WTC11 (cell line): ENCODE measurements at regions not wholly inside any gene's neighbourhood (a gene's known extent, or its start where the extent isn't known, plus 50 kb on each side); places are given as distances from the start of the nearest gene placed in this dataset.

Experiments
- ATAC-seq: fragments of 200-7000 bp; cut with Tn5 transposase; 2 replicates; pipeline ENCODE4 v1.10.0; 2021; ENCODE audit warnings: mild to moderate bottlenecking, moderate library complexity
- CTCF ChIA-PET: fragments of 300-600 bp; sonication (Branson Sonifier 250); formaldehyde crosslinking; loops from one replicate; lab custom pipeline; 2021; ENCODE audit warnings: antibody characterized with exemption; lab: Charles Lee
- POLR2A ChIA-PET: fragments of 350-600 bp; sonication (Branson Sonifier 250); formaldehyde crosslinking; loops from one replicate; lab custom pipeline; 2021; ENCODE audit warnings: antibody characterized with exemption; lab: Charles Lee
- DNase-seq: peaks from one replicate; pipeline ENCODE4 v3.0.0; 2021; ENCODE audit warnings: low spot score
- H3K27ac Mint-ChIP-seq: 2 replicates; pipeline ENCODE4 v1.8.0; 2021; ENCODE audit warnings: mixed read lengths
- H3K27me3 Mint-ChIP-seq: 2 replicates; pipeline ENCODE4 v1.8.0; 2021; ENCODE audit warnings: low read depth, mild to moderate bottlenecking, moderate library complexity, mixed read lengths
- H3K36me3 Mint-ChIP-seq: 2 replicates; pipeline ENCODE4 v1.8.0; 2021; ENCODE audit warnings: mixed read lengths
- H3K4me1 Mint-ChIP-seq: 2 replicates; pipeline ENCODE4 v1.8.0; 2022; ENCODE audit warnings: mixed read lengths
- H3K4me3 Mint-ChIP-seq: 2 replicates; pipeline ENCODE4 v1.8.0; 2021; ENCODE audit warnings: mild to moderate bottlenecking, moderate library complexity, mixed read lengths
- H3K9me3 Mint-ChIP-seq: 2 replicates; pipeline ENCODE4 v1.8.0; 2021; ENCODE audit warnings: mixed read lengths
- CBFB ChIP-seq: sonication (generic); formaldehyde crosslinking; IDR thresholded peaks from 2 replicates; pipeline ENCODE4 v1.8.1; 2022; ENCODE audit warnings: mild to moderate bottlenecking, low read depth, missing genetic modification reagents
- ESRRA ChIP-seq: sonication (generic); formaldehyde crosslinking; IDR thresholded peaks from 2 replicates; pipeline ENCODE4 v1.8.1; 2022; ENCODE audit warnings: mild to moderate bottlenecking, missing genetic modification reagents, borderline replicate concordance
- FOXK1 ChIP-seq: sonication (generic); formaldehyde crosslinking; IDR thresholded peaks from 2 replicates; pipeline ENCODE4 v1.8.0; 2022; ENCODE audit warnings: mild to moderate bottlenecking, moderate library complexity, missing genetic modification reagents
- HMGA2 ChIP-seq: fragments of 250-450 bp; sonication (Bioruptor Pico); IDR thresholded peaks from 2 replicates; pipeline ENCODE4 v1.4.0; 2021; ENCODE audit warnings: mild to moderate bottlenecking, moderate library complexity
- MYBL2 ChIP-seq: sonication (generic); formaldehyde crosslinking; IDR thresholded peaks from 2 replicates; pipeline ENCODE4 v1.8.1; 2023; ENCODE audit warnings: mild to moderate bottlenecking, moderate library complexity, missing genetic modification reagents
- PRDM15 ChIP-seq: sonication (generic); formaldehyde crosslinking; IDR thresholded peaks from 2 replicates; pipeline ENCODE4 v1.8.0; 2022; ENCODE audit warnings: missing genetic modification reagents
- RORB ChIP-seq: fragments of 250-450 bp; sonication (Bioruptor Pico); IDR thresholded peaks from 2 replicates; pipeline ENCODE4 v1.9.0; 2021; ENCODE audit warnings: mild to moderate bottlenecking
- ZBTB43 ChIP-seq: sonication (generic); formaldehyde crosslinking; IDR thresholded peaks from 2 replicates; pipeline ENCODE4 v1.8.1; 2023; ENCODE audit warnings: mild to moderate bottlenecking, missing genetic modification reagents
- ZNF219 ChIP-seq: sonication (generic); formaldehyde crosslinking; IDR thresholded peaks from 2 replicates; pipeline ENCODE4 v1.8.0; 2023; ENCODE audit warnings: missing genetic modification reagents, mild to moderate bottlenecking, borderline replicate concordance
- ZNF281 ChIP-seq: sonication (generic); formaldehyde crosslinking; IDR thresholded peaks from 2 replicates; pipeline ENCODE4 v1.8.0; 2023; ENCODE audit warnings: mild to moderate bottlenecking, missing genetic modification reagents
- ZNF512 ChIP-seq: sonication (generic); formaldehyde crosslinking; IDR thresholded peaks from 2 replicates; pipeline ENCODE4 v1.8.1; 2022; ENCODE audit warnings: missing genetic modification reagents, borderline replicate concordance
- ZNF532 ChIP-seq: fragments of 250-450 bp; sonication (Bioruptor Pico); IDR thresholded peaks from 2 replicates; pipeline ENCODE4 v1.9.0; 2021; ENCODE audit warnings: mild to moderate bottlenecking, borderline replicate concordance

GRCh38 chr2:180456801-180457200 lies 449.7 kb upstream of the CWC22 start (continued):
- no peak for TF ChIP-seq ZNF281 (CRISPR knock-in tag)
- no peak for TF ChIP-seq ZNF532 (CRISPR knock-in tag)
- no peak for TF ChIP-seq MYBL2
- TF ChIP-seq ESRRA (CRISPR knock-in tag) = no peak
- no peak for TF ChIP-seq ZBTB43 (CRISPR knock-in tag)
- no peak for TF ChIP-seq RORB
- no peak for TF ChIP-seq CBFB (CRISPR knock-in tag)

GRCh38 chr2:180450841-180451240 lies 443.7 kb upstream of the CWC22 start:
- H3K36me3 Mint-ChIP-seq = no peaks in the 10 kb centered on the region
- POLR2A ChIA-PET = no interaction called here
- no peaks in the 10 kb centered on the region for H3K27me3 Mint-ChIP-seq
- DNase-seq = no peak
- CTCF ChIA-PET = no interaction called here
- no peak overlapping the region for H3K27ac Mint-ChIP-seq
- no peak for TF ChIP-seq ZNF512
- TF ChIP-seq, all 79 proteins: peak for 0
- Mint-ChIP-seq H3K4me3 (no peak overlapping the region), H3K4me1 (no peaks in the 10 kb centered on the region), H3K9me3 (no peaks in the 10 kb centered on the region)
- ATAC-seq = no peak

GRCh38 chr2:180449171-180449915 lies 442.2 kb upstream of the CWC22 start:
- DNase-seq (no peak), ATAC-seq (no peak)
- no peaks in the 10 kb centered on the region for H3K27me3 Mint-ChIP-seq
- ChIA-PET POLR2A (no interaction called here), CTCF (no interaction called here)
- H3K9me3 Mint-ChIP-seq = no peaks in the 10 kb centered on the region; the same call in 1 of the 2 replicates
- H3K36me3 Mint-ChIP-seq = no peaks in the 10 kb centered on the region
- H3K27ac Mint-ChIP-seq = peak overlapping the region; percentile 38; the same call in 1 of the 2 replicates
- no peaks in the 10 kb centered on the region for H3K4me1 Mint-ChIP-seq
- TF ChIP-seq HMGA2 (CRISPR knock-in tag) (no peak), FOXK1 (CRISPR knock-in tag) (no peak), PRDM15 (CRISPR knock-in tag) (no peak), ZNF219 (CRISPR knock-in tag) (no peak), RORB (no peak)
- H3K4me3 Mint-ChIP-seq = no peak overlapping the region
